Liver (tissue), 3 donors: ENCODE measurements at regions not wholly inside any gene's neighbourhood (a gene's known extent, or its start where the extent isn't known, plus 50 kb on each side); places are given as distances from the start of the nearest gene placed in this dataset.

Experiments used
- SP1 ChIP-seq: IDR thresholded peaks from 2 replicates; pipeline ENCODE4 v1.6.1; 2018; ENCODE audit warnings: antibody characterized with exemption, mild to moderate bottlenecking
- YY1 ChIP-seq: IDR thresholded peaks from 2 replicates; pipeline ENCODE4 v1.6.1; 2016; ENCODE audit warnings: antibody characterized with exemption, mild to moderate bottlenecking
- TF ChIP-seq, protein P1 (sequence below): IDR thresholded peaks from 2 replicates; pipeline ENCODE4 v1.6.1; 2016; ENCODE audit warnings: antibody characterized with exemption
- TF ChIP-seq, protein P2 (sequence below): fragments of 150-350 bp; IDR thresholded peaks from 2 replicates; pipeline ENCODE4 v1.5.1; 2017; ENCODE audit warnings: improper control_type of control experiment, low read depth, low read length; ENCODE audit not compliant: missing input control
- TF ChIP-seq, protein P3 (sequence below): IDR thresholded peaks from 2 replicates; pipeline ENCODE4 v1.6.1; 2016; ENCODE audit warnings: antibody characterized with exemption
- donor health status: healthy.
- donor health status: healthy.

DNA sequence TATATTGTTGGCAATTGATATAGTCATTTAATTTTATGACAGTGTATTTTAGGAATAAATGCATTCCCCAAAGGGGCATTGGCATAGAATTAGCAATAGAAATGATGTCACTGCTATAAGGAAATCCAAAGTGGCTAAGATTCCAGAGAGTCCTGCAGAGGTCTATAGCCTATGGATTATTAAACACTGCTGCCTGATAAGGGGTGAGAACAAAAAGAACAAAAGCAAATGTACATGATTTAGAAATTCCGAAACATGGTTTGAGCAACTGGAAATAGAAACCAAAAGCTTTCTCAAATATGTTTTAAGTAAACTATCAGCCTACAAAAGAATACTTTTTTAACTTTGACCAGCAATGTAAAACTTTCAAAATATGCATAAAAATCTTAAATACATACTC is 280.1 kb upstream of the RASGRP1 start:
- TF ChIP-seq YY1 = no peak
- no peak for TF ChIP-seq SP1
- TF ChIP-seq, protein P1, sequence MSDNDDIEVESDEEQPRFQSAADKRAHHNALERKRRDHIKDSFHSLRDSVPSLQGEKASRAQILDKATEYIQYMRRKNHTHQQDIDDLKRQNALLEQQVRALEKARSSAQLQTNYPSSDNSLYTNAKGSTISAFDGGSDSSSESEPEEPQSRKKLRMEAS = no peak
- TF ChIP-seq, protein P2, sequence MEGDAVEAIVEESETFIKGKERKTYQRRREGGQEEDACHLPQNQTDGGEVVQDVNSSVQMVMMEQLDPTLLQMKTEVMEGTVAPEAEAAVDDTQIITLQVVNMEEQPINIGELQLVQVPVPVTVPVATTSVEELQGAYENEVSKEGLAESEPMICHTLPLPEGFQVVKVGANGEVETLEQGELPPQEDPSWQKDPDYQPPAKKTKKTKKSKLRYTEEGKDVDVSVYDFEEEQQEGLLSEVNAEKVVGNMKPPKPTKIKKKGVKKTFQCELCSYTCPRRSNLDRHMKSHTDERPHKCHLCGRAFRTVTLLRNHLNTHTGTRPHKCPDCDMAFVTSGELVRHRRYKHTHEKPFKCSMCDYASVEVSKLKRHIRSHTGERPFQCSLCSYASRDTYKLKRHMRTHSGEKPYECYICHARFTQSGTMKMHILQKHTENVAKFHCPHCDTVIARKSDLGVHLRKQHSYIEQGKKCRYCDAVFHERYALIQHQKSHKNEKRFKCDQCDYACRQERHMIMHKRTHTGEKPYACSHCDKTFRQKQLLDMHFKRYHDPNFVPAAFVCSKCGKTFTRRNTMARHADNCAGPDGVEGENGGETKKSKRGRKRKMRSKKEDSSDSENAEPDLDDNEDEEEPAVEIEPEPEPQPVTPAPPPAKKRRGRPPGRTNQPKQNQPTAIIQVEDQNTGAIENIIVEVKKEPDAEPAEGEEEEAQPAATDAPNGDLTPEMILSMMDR = no peak
- TF ChIP-seq, protein P3, sequence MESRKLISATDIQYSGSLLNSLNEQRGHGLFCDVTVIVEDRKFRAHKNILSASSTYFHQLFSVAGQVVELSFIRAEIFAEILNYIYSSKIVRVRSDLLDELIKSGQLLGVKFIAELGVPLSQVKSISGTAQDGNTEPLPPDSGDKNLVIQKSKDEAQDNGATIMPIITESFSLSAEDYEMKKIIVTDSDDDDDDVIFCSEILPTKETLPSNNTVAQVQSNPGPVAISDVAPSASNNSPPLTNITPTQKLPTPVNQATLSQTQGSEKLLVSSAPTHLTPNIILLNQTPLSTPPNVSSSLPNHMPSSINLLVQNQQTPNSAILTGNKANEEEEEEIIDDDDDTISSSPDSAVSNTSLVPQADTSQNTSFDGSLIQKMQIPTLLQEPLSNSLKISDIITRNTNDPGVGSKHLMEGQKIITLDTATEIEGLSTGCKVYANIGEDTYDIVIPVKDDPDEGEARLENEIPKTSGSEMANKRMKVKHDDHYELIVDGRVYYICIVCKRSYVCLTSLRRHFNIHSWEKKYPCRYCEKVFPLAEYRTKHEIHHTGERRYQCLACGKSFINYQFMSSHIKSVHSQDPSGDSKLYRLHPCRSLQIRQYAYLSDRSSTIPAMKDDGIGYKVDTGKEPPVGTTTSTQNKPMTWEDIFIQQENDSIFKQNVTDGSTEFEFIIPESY = no peak
